DOHH2 (cell line): ENCODE measurements at regions not wholly inside any gene's neighbourhood (a gene's known extent, or its start where the extent isn't known, plus 50 kb on each side); places are given as distances from the start of the nearest gene placed in this dataset.

ENCODE experiments used
- CTCF ChIP-seq: fragments of 200-600 bp; sonication (generic); IDR thresholded peaks from one replicate; pipeline ENCODE4 v1.5.1; 2014; ENCODE audit warnings: antibody characterized with exemption, mild to moderate bottlenecking, low read depth, low read length; ENCODE audit not compliant: poor library complexity, severe bottlenecking
- EZH2phosphoT487 ChIP-seq: fragments of 200-600 bp; sonication (generic); IDR thresholded peaks from 2 replicates; pipeline ENCODE4 v1.6.1; 2017; ENCODE audit warnings: borderline replicate concordance, mild to moderate bottlenecking, antibody characterized with exemption, low read length, moderate library complexity, mixed read lengths

DNA sequence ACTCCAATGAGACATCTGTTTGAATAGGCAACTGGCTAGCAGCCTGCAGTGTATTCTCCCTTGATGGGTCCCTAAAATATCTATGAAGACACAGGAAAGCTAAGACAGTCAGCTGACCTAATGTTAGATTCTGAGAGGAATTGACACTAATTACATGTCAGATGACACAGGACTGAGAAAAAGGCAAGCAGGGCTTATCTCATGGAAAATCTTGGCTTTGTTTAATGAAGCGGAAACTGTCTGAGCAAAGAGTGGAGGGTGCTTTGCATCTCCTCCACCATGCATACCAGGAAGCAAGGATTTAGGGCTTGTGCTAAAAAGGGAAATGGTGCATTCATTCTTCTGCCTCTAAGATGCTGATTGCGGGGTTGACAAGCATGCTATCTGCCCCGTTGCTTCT lies 135.5 kb upstream of the GLI3 start:
- TF ChIP-seq CTCF (no peak), EZH2phosphoT487 (no peak)
